CD4-positive, alpha-beta T cell (primary cell): ENCODE measurements at regions not wholly inside any gene's neighbourhood (a gene's known extent, or its start where the extent isn't known, plus 50 kb on each side); places are given as distances from the start of the nearest gene placed in this dataset.

Experiments used
- ATAC-seq: fragments of 200-7000 bp; cut with Tn5 transposase; one replicate; pipeline ENCODE4 v1.10.0; 2022; ENCODE audit warnings: mild to moderate bottlenecking; ENCODE audit not compliant: poor library complexity
- CTCF ChIA-PET: fragments of 350-600 bp; sonication (Branson Sonifier 250); formaldehyde crosslinking; loops from one replicate; lab custom pipeline; 2021; ENCODE audit warnings: antibody characterized with exemption, inconsistent platforms; lab: Charles Lee
- POLR2A ChIA-PET: fragments of 350-600 bp; sonication (Branson Sonifier 250); formaldehyde crosslinking; loops from one replicate; lab custom pipeline; 2021; ENCODE audit warnings: antibody characterized with exemption, inconsistent platforms; lab: Charles Lee
- DNase-seq, 14 experiments: peaks; one replicate each; pipeline ENCODE4 v3.0.0-alpha.2; 2013 to 2020; ENCODE audit warnings: mixed read lengths in 2 of 14
- H3K27ac ChIP-seq, 2 donors: one replicate each; pipeline versions ENCODE4 v1.5.1 to v1.7.0; 2013; ENCODE audit warnings: low read length in 2 of 2, low read depth in 1 of 2, mild to moderate bottlenecking in 1 of 2
- H3K27me3 ChIP-seq, 2 experiments: 1 replicate in 1 of 2; 2 replicates in 1 of 2; pipeline versions ENCODE4 v1.6.1 to v1.7.0; 2013; ENCODE audit warnings: low read length in 2 of 2, control low read depth in 1 of 2, mild to moderate bottlenecking in 1 of 2, moderate library complexity in 1 of 2; ENCODE audit not compliant: insufficient read depth in 2 of 2, control insufficient read depth in 1 of 2
- H3K36me3 ChIP-seq: one replicate; pipeline ENCODE4 v1.6.1; 2013; ENCODE audit warnings: low read length, control low read depth; ENCODE audit not compliant: insufficient read depth
- H3K4me1 ChIP-seq: one replicate; pipeline ENCODE4 v1.6.1; 2013; ENCODE audit warnings: low read length, control low read depth; ENCODE audit not compliant: insufficient read depth
- H3K4me3 ChIP-seq: one replicate; pipeline ENCODE4 v1.5.1; 2013; ENCODE audit warnings: mild to moderate bottlenecking, low read length, moderate library complexity
- H3K9me3 ChIP-seq, 2 experiments: 1 replicate in 1 of 2; 2 replicates in 1 of 2; pipeline versions ENCODE4 v1.6.1 to v1.7.0; 2013; ENCODE audit warnings: low read length in 2 of 2, mild to moderate bottlenecking in 2 of 2, control low read depth in 1 of 2, moderate library complexity in 1 of 2; ENCODE audit not compliant: control insufficient read depth in 1 of 2, insufficient read depth in 1 of 2
- H3K27ac Mint-ChIP-seq: one replicate; pipeline ENCODE4 v1.8.0; 2020; ENCODE audit warnings: mixed read lengths
- H3K27me3 Mint-ChIP-seq: one replicate; pipeline ENCODE4 v1.8.0; 2021; ENCODE audit warnings: mixed read lengths
- H3K36me3 Mint-ChIP-seq: one replicate; pipeline ENCODE4 v1.8.0; 2021; ENCODE audit warnings: low read depth, mixed read lengths
- H3K4me1 Mint-ChIP-seq: one replicate; pipeline ENCODE4 v1.8.0; 2021; ENCODE audit warnings: low read depth, mixed read lengths
- H3K4me3 Mint-ChIP-seq: one replicate; pipeline ENCODE4 v1.8.0; 2020; ENCODE audit warnings: mild to moderate bottlenecking, mixed read lengths
- H3K9me3 Mint-ChIP-seq: one replicate; pipeline ENCODE4 v1.8.0; 2020; ENCODE audit warnings: mixed read lengths
- intact Hi-C, 2 experiments: fragments of 100-400 bp; cut with DNase I in 1 of 2; cut with micrococcal nuclease in 1 of 2; formaldehyde crosslinking; loops; one replicate each; pipeline versions ENCODE4 v1.15.1 to v1.9.0; 2023 to 2025; cut with DNase I, micrococcal nuclease
- TF ChIP-seq, protein P1 (sequence below): fragments of 200-600 bp; IDR thresholded peaks from one replicate; pipeline ENCODE4 v1.8.0; 2022; ENCODE audit warnings: antibody characterized with exemption, mild to moderate bottlenecking

DNA sequence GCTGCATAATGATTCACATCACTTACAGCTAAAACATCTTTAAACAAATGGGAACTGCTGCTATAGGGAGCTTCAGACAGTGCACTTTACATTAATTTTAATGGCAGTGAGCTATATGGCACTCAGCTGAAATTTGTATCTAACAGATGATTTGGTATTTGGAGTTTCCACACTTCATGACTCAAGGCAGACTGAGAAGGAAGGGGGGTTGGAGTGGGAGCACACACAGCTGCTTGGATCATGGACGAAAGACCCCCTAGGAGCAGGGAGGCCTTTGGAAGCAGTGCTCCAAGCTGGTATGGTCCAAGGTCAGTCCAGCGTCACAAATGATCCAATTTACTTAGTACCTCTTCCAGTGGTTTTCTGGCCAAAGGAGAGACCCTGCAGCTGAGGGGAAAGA lies 389.7 kb downstream of the FUT8 start:
- CTCF ChIA-PET: no interaction called here
- H3K36me3 Mint-ChIP-seq: no peaks in the 10 kb centered on the region
- no peak overlapping the region for H3K4me3 ChIP-seq
- DNase-seq (no peak), ATAC-seq (no peak)
- POLR2A ChIA-PET: no interaction called here
- no peak overlapping the region for H3K4me3 Mint-ChIP-seq
- no peak overlapping the region for H3K27ac ChIP-seq
- no peak overlapping the region for H3K27ac Mint-ChIP-seq
- H3K9me3 Mint-ChIP-seq: no peaks in the 10 kb centered on the region
- H3K36me3 ChIP-seq: no peaks in the 10 kb centered on the region
- TF ChIP-seq, protein P1, sequence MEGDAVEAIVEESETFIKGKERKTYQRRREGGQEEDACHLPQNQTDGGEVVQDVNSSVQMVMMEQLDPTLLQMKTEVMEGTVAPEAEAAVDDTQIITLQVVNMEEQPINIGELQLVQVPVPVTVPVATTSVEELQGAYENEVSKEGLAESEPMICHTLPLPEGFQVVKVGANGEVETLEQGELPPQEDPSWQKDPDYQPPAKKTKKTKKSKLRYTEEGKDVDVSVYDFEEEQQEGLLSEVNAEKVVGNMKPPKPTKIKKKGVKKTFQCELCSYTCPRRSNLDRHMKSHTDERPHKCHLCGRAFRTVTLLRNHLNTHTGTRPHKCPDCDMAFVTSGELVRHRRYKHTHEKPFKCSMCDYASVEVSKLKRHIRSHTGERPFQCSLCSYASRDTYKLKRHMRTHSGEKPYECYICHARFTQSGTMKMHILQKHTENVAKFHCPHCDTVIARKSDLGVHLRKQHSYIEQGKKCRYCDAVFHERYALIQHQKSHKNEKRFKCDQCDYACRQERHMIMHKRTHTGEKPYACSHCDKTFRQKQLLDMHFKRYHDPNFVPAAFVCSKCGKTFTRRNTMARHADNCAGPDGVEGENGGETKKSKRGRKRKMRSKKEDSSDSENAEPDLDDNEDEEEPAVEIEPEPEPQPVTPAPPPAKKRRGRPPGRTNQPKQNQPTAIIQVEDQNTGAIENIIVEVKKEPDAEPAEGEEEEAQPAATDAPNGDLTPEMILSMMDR: no peak
- H3K4me1 Mint-ChIP-seq: no peaks in the 10 kb centered on the region
- intact Hi-C loops: no loop called here
- H3K27me3 Mint-ChIP-seq: no peaks in the 10 kb centered on the region
- no peaks in the 10 kb centered on the region for H3K27me3 ChIP-seq
- no peaks in the 10 kb centered on the region for H3K9me3 ChIP-seq
- no peaks in the 10 kb centered on the region for H3K4me1 ChIP-seq

DNA sequence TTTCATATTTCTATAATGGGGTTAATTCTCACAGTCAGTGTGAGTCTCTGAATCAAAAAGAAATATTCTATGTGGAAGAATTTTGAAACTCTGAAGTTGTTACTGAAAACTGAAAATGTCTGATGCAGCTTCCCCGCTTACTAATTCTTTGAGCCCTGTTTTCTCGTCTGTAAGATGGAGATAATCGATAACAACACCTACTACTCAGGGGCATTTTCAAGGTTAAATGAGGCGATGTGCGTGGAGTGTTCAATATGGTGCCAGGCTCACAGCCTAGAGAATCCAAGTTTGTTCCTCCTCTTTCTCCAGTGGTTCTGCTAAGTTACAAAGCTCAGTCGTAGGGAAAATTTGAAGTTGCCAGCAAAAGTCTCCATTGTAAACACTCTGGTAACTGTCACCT lies 391.4 kb downstream of the FUT8 start:
- ATAC-seq (no peak), DNase-seq (no peak)
- no peaks in the 10 kb centered on the region for H3K36me3 Mint-ChIP-seq
- H3K9me3 ChIP-seq: peaks cover 7 to 8% of the 10 kb centered on the region in 2 experiments
- H3K36me3 ChIP-seq: no peaks in the 10 kb centered on the region
- no peak overlapping the region for H3K4me3 Mint-ChIP-seq
- POLR2A ChIA-PET: interaction anchor here (0.8 kb wide), 1 partner anchor 58 kb away, joined by 3 read pairs; no protein-coding TSS in a partner anchor
- intact Hi-C loops: no loop called here
- TF ChIP-seq, protein P1: no peak
- no peaks in the 10 kb centered on the region for H3K9me3 Mint-ChIP-seq
- no peaks in the 10 kb centered on the region for H3K4me1 Mint-ChIP-seq
- CTCF ChIA-PET: interaction anchor here (2.0 kb wide), 1 partner anchor 21 kb away, joined by 10 read pairs; no protein-coding TSS in a partner anchor
- no peaks in the 10 kb centered on the region for H3K27me3 Mint-ChIP-seq
- no peak overlapping the region for H3K27ac ChIP-seq
- H3K4me3 ChIP-seq: no peak overlapping the region
- H3K4me1 ChIP-seq: no peaks in the 10 kb centered on the region
- H3K27ac Mint-ChIP-seq: no peak overlapping the region
- no peaks in the 10 kb centered on the region for H3K27me3 ChIP-seq

DNA sequence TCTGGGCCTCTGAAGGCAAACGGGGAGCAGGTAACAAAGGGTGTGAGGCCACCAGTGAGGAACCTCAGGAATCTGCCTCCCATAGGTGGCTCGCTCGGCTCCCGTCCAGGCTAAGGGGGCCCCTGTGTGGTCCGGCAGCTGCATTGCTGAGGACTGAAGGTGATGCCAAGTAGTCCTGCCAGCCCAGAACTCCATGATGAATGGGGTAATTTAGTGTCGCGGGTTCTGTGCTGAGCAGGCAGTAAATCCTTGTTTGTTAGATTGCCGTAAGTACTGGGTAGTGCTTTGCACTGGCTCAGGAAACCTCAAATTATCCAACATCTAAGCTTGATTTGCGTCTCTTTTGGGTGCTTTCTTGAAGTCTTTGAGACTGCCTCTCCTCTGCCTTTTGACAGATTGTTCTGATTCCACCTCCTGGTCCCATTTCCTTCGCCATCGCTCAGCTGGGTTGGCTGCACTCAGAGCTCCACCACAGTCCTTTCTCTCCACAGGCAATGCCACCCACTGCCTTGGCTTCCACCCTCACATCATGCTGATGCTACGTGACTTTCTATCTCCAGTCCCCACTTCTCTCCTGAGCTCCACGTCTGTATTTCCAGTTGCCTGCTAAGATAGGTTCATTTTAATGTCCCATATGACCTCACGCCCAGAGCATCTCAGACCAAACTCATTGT lies 392.0 kb downstream of the FUT8 start:
- intact Hi-C loops: no loop called here
- CTCF ChIA-PET: interaction anchor here (2.0 kb wide), 1 partner anchor 20 kb away, joined by 10 read pairs; no protein-coding TSS in a partner anchor
- no peaks in the 10 kb centered on the region for H3K9me3 Mint-ChIP-seq

More for the DNA sequence above, 392.0 kb downstream of the FUT8 start:
- Histone ChIP-seq H3K36me3 (no peaks in the 10 kb centered on the region), H3K9me3 (peaks cover 8 to 11% of the 10 kb centered on the region in 2 experiments), H3K4me3 (no peak overlapping the region), H3K27ac (no peak overlapping the region), H3K4me1 (no peaks in the 10 kb centered on the region), H3K27me3 (no peaks in the 10 kb centered on the region)
- DNase-seq (no peak), ATAC-seq (no peak)
- POLR2A ChIA-PET: interaction anchor here (0.6 kb wide), 1 partner anchor 1345 kb away, joined by 4 read pairs; no protein-coding TSS in a partner anchor
- TF ChIP-seq, protein P1: no peak
- H3K27ac Mint-ChIP-seq: no peak overlapping the region
- no peaks in the 10 kb centered on the region for H3K27me3 Mint-ChIP-seq
- H3K4me1 Mint-ChIP-seq: no peaks in the 10 kb centered on the region
- H3K4me3 Mint-ChIP-seq: no peak overlapping the region
- no peaks in the 10 kb centered on the region for H3K36me3 Mint-ChIP-seq
